Stimulated activated CD4-positive, alpha-beta T cell treated with anti-CD3 and anti-CD28 coated beads, Interleukin-1b, Interleukin-23, amount 100 ng/mL, for 48 hours (primary cell): ENCODE measurements at regions not wholly inside any gene's neighbourhood (a gene's known extent, or its start where the extent isn't known, plus 50 kb on each side); places are given as distances from the start of the nearest gene placed in this dataset.
"Not testable (repeated sequence)": the region's sequence is repeated elsewhere in the genome, so short reads cannot be mapped to it uniquely, and the experiment has no call there.

Experiments used
- DNase-seq: peaks from one replicate; pipeline ENCODE4 v3.0.0-alpha.2; 2020

- DNase-seq, result no peak
Measured at GRCh38 chr9:32004431-32005076, 379.9 kb upstream of the ACO1 start.

- no peak for DNase-seq
Measured at GRCh38 chr9:32010322-32010721, 374.1 kb upstream of the ACO1 start.

GRCh38 chr9:32011049-32011448 is 373.4 kb upstream of the ACO1 start:
- no peak for DNase-seq

- DNase-seq, result no peak
Measured at GRCh38 chr9:32015795-32016194, 368.6 kb upstream of the ACO1 start.

GRCh38 chr9:32045513-32045912 is 338.9 kb upstream of the ACO1 start:
- DNase-seq, result no peak

GRCh38 chr9:32067261-32067660 is 317.2 kb upstream of the ACO1 start:
- no peak for DNase-seq

GRCh38 chr9:32069169-32069813 is 315.2 kb upstream of the ACO1 start:
- no peak for DNase-seq

- DNase-seq, result no peak
Measured at GRCh38 chr9:32069969-32070368, 314.5 kb upstream of the ACO1 start.

GRCh38 chr9:32072570-32072969 is 311.9 kb upstream of the ACO1 start:
- no peak for DNase-seq

- no peak for DNase-seq
Measured at GRCh38 chr9:32092031-32092430, 292.4 kb upstream of the ACO1 start.

- DNase-seq, result no peak
Measured at GRCh38 chr9:32117291-32117690, 267.2 kb upstream of the ACO1 start.

GRCh38 chr9:32128546-32128945 is 255.9 kb upstream of the ACO1 start:
- no peak for DNase-seq

- DNase-seq, result not testable (repeated sequence)
Measured at GRCh38 chr9:32130709-32131108, 253.7 kb upstream of the ACO1 start.

GRCh38 chr9:32136700-32137339 is 247.6 kb upstream of the ACO1 start:
- DNase-seq, result no peak

GRCh38 chr9:32142074-32142473 is 242.4 kb upstream of the ACO1 start:
- DNase-seq, result no peak

- DNase-seq, result not testable (repeated sequence)
Measured at GRCh38 chr9:32148553-32148952, 235.9 kb upstream of the ACO1 start.

GRCh38 chr9:32161209-32161608 is 223.2 kb upstream of the ACO1 start:
- no peak for DNase-seq

GRCh38 chr9:32161720-32162119 is 222.7 kb upstream of the ACO1 start:
- DNase-seq, result no peak

- not testable (repeated sequence) for DNase-seq
Measured at GRCh38 chr9:32166316-32166715, 218.1 kb upstream of the ACO1 start.

- DNase-seq, result no peak
Measured at GRCh38 chr9:32171339-32171738, 213.1 kb upstream of the ACO1 start.

GRCh38 chr9:32172256-32172655 is 212.2 kb upstream of the ACO1 start:
- DNase-seq, result no peak

GRCh38 chr9:32177396-32177795 is 207.0 kb upstream of the ACO1 start:
- no peak for DNase-seq

- no peak for DNase-seq
Measured at GRCh38 chr9:32180597-32180996, 203.8 kb upstream of the ACO1 start.

- no peak for DNase-seq
Measured at GRCh38 chr9:32200241-32200640, 184.2 kb upstream of the ACO1 start.
